ENCODE measurements at regions not wholly inside any gene's neighbourhood (a gene's known extent, or its start where the extent isn't known, plus 50 kb on each side); places are given as distances from the start of the nearest gene placed in this dataset.
A peak's percentile ranks its signal among the peaks of the same experiment; 100 is the strongest.

DNA sequence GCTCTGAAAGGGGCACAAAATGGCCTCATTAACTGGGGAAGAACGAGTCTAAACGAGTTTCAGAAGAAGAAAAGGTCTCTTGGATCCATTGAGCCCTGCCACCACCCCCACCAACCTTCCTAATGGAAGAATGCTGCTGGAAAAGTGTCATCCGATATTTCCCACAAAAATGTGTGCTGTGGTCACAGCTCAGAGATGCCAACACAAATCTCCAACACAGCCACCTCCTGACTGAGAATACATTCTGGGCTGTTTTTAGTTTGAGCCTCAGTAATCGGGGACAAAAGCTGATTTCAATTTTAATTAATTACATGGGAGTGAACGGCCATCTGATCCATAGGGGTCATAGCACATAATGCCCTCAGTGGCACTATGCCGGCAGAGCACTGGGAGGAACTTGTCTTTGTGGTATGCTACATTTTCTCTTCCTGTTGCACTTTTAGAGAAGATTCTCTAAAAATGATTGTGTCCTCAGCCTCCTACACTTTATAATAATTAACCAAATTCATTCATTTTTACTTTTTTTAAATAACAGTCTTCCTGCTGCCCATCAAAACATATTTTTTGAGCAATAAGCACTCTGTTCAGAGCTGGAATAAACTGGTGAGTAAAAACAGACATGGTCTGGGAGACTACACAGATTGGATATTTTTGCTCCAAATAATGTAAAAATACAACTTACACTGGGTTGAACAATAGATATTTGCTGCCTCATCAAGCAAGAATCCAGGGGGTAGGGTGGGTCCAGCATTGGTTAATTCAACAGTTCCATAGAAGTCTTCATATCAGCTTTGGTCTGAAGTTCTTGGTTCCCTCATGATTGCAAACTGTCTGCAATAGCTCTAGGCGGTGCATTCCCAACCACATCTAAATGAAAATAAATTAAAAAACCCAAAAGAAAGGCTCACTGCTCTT is 143.6 kb upstream of the TMEM170B start:
- H3K27me3 Mint-ChIP-seq (ENCODE audit: low read depth) = no peaks in the 10 kb centered on the region
- H3K27ac Mint-ChIP-seq (ENCODE audit: unreplicated experiment) = peak overlapping the region; percentile 96
- H3K4me1 Mint-ChIP-seq (ENCODE audit: low read depth) = peaks cover 25% of the 10 kb centered on the region
- no peak for DNase-seq (ENCODE audit: low spot score)
- H3K36me3 Mint-ChIP-seq (ENCODE audit: low read depth) = no peaks in the 10 kb centered on the region
- peaks cover 3% of the 10 kb centered on the region for H3K9me3 Mint-ChIP-seq (ENCODE audit: low read depth)
- TF ChIP-seq, protein P1, sequence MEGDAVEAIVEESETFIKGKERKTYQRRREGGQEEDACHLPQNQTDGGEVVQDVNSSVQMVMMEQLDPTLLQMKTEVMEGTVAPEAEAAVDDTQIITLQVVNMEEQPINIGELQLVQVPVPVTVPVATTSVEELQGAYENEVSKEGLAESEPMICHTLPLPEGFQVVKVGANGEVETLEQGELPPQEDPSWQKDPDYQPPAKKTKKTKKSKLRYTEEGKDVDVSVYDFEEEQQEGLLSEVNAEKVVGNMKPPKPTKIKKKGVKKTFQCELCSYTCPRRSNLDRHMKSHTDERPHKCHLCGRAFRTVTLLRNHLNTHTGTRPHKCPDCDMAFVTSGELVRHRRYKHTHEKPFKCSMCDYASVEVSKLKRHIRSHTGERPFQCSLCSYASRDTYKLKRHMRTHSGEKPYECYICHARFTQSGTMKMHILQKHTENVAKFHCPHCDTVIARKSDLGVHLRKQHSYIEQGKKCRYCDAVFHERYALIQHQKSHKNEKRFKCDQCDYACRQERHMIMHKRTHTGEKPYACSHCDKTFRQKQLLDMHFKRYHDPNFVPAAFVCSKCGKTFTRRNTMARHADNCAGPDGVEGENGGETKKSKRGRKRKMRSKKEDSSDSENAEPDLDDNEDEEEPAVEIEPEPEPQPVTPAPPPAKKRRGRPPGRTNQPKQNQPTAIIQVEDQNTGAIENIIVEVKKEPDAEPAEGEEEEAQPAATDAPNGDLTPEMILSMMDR (IDR thresholded peaks at IDR 0.05) = no peak
- H3K4me3 Mint-ChIP-seq (ENCODE audit: unreplicated experiment) = peak overlapping the region; percentile 34

DNA sequence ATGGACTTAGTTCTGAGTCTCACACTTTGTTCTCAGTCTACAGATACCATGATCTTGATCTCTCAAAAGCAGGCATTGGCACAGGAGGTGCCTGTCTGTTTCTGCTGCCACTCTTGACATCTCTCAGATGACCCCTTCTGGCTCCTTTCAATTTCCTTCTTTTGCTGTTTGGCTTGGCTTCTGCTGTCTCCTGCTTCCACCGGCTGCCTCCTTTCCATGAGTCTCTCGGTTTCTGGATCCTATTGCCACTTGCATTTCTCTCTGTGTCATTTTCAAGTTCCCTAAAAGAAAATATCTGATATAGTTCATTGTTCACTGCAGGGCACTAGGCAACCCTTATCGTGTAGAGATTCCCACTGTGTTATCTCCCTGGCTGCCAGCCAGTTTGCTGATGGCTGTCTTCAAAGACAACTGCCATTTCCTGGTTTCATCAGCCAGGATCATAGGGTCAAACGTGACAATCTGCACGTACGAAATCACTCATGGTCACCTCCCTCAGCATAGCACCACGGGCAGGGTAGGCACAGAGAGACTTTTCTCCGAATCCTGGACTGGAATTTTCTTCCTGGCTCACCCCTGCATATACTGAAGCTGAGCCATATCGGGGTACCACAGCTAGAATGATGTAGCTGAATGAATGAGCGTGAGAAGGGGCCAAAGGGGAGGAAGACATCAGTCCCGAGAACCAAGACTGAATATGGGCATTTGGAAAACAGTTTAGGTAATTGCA is 144.6 kb upstream of the TMEM170B start:
- no peak for DNase-seq (ENCODE audit: low spot score)
- TF ChIP-seq, protein P1 (IDR thresholded peaks at IDR 0.05) = no peak
- H3K4me3 Mint-ChIP-seq (ENCODE audit: unreplicated experiment) = no peak overlapping the region
- H3K36me3 Mint-ChIP-seq (ENCODE audit: low read depth) = no peaks in the 10 kb centered on the region
- no peaks in the 10 kb centered on the region for H3K27me3 Mint-ChIP-seq (ENCODE audit: low read depth)
- H3K27ac Mint-ChIP-seq (ENCODE audit: unreplicated experiment) = peak overlapping the region; percentile 81
- peaks cover 25% of the 10 kb centered on the region for H3K4me1 Mint-ChIP-seq (ENCODE audit: low read depth)
- peaks cover 3% of the 10 kb centered on the region for H3K9me3 Mint-ChIP-seq (ENCODE audit: low read depth)

DNA sequence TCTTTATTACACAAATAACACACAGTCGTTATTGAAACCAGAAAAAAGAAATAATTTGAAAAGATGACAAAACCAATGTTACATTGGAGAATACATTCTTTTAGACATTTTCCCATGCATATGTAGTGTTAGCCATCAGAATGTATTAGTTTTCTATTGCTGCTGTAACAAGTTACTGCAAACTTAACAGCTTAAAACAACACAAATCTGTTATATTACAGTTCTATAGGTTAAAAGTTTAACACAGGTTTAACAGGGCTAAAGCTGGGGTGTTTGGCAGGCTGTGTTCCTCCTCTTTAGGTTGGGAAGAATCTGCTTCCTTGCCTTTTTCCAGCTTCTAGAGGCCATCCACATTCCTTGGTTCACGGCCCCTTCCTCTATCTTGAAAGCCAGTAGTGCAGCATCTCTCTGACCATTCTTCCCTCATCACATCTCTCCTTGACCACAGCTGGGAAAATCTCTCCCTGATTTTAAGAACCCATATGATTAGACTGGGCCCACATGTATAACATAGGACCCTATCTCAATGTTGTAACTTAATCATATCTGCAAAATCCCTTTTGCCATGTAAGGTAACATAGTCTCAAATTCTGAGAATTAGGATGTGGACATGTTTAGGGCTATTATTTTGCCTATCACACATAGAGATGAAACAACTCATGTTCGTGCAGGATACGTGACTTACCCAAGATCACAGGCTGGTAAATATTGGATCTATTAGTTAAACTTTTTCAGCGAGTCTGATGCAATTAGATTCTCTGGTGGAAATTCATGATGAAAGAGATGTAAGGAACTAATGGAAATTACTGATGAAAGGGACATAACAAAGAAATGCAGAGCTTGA is 145.4 kb upstream of the TMEM170B start:
- peak overlapping the region; percentile 81 for H3K27ac Mint-ChIP-seq (ENCODE audit: unreplicated experiment)
- H3K4me1 Mint-ChIP-seq (ENCODE audit: low read depth) = peaks cover 25% of the 10 kb centered on the region
- no peaks in the 10 kb centered on the region for H3K36me3 Mint-ChIP-seq (ENCODE audit: low read depth)
- DNase-seq (ENCODE audit: low spot score) = no peak
- H3K27me3 Mint-ChIP-seq (ENCODE audit: low read depth) = no peaks in the 10 kb centered on the region
- TF ChIP-seq, protein P1 (IDR thresholded peaks at IDR 0.05) = no peak
- peaks cover 3% of the 10 kb centered on the region for H3K9me3 Mint-ChIP-seq (ENCODE audit: low read depth)
- H3K4me3 Mint-ChIP-seq (ENCODE audit: unreplicated experiment) = no peak overlapping the region

DNA sequence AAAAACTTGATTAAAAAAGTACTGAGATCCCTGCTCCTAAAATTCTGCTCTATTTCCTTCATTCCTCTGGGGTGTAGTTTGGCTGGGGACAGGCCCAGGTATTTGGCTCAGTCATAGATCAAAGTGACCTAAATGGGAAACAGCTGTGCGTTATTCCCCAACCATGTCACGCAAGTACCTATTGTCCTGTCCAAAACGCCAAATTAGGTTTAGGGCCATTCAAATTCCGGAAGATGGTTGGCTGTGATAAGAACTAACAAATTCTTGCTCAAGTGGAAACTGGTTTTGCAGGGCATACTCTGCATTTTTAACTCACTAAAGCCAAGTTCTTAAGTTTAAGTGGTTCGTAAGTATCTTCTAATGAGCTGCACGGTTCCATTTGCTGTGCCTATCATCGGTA is 147.6 kb upstream of the TMEM170B start:
- Mint-ChIP-seq H3K27ac (ENCODE audit: unreplicated experiment) (no peak overlapping the region), H3K27me3 (ENCODE audit: low read depth) (no peaks in the 10 kb centered on the region)

More for the DNA sequence above, 147.6 kb upstream of the TMEM170B start:
- no peaks in the 10 kb centered on the region for H3K36me3 Mint-ChIP-seq (ENCODE audit: low read depth)
- no peak overlapping the region for H3K4me3 Mint-ChIP-seq (ENCODE audit: unreplicated experiment)
- H3K4me1 Mint-ChIP-seq (ENCODE audit: low read depth) = peaks cover 30% of the 10 kb centered on the region
- TF ChIP-seq, protein P1 (IDR thresholded peaks at IDR 0.05) = no peak
- DNase-seq (ENCODE audit: low spot score) = no peak
- H3K9me3 Mint-ChIP-seq (ENCODE audit: low read depth) = peaks cover 3% of the 10 kb centered on the region

Measured in chondrocyte (in vitro differentiated cells).